ENCODE measurements at regions not wholly inside any gene's neighbourhood (a gene's known extent, or its start where the extent isn't known, plus 50 kb on each side); places are given as distances from the start of the nearest gene placed in this dataset.

DNA sequence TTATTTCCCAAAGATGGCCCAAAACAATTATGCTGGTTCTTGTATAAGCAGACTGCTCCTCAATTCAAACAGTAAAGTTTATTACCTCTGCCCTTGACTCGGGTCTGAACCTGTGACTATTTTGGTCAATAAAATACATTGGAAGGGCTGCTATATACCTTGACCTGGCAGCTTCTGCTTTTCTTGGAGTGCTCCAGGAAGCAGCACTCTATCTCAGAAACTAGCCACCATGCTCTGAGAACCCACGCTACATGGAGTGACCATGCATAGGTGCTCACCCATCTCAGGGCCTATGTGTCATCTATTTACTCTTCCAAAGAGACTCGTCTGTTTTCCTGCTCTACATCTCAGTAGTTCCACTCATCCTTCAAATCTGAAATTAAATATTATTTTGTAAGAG, 299.9 kb downstream of the AHR start:
- H3K27me3 ChIP-seq (ENCODE audit: control insufficient read depth, low read length) = no peaks in the 10 kb centered on the region
- H3K4me1 ChIP-seq (ENCODE audit: control insufficient read depth, low read length) = no peaks in the 10 kb centered on the region
- no peaks in the 10 kb centered on the region for H4K20me1 ChIP-seq (ENCODE audit: control insufficient read depth, insufficient read depth, low read depth, low read length)
- no peak overlapping the region for H3K4me2 ChIP-seq (ENCODE audit: low read length)
- TF ChIP-seq, protein P1, sequence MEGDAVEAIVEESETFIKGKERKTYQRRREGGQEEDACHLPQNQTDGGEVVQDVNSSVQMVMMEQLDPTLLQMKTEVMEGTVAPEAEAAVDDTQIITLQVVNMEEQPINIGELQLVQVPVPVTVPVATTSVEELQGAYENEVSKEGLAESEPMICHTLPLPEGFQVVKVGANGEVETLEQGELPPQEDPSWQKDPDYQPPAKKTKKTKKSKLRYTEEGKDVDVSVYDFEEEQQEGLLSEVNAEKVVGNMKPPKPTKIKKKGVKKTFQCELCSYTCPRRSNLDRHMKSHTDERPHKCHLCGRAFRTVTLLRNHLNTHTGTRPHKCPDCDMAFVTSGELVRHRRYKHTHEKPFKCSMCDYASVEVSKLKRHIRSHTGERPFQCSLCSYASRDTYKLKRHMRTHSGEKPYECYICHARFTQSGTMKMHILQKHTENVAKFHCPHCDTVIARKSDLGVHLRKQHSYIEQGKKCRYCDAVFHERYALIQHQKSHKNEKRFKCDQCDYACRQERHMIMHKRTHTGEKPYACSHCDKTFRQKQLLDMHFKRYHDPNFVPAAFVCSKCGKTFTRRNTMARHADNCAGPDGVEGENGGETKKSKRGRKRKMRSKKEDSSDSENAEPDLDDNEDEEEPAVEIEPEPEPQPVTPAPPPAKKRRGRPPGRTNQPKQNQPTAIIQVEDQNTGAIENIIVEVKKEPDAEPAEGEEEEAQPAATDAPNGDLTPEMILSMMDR (IDR thresholded peaks at IDR 0.05; ENCODE audit: low read depth, low read length, poor library complexity, severe bottlenecking) = no peak
- TF ChIP-seq EZH2phosphoT487 (IDR thresholded peaks at IDR 0.05; ENCODE audit: borderline replicate concordance, low read length) = no peak
- no peaks in the 10 kb centered on the region for H3K79me2 ChIP-seq (ENCODE audit: control insufficient read depth, low read length)
- H3K9me3 ChIP-seq (ENCODE audit: control insufficient read depth, insufficient read depth, low read length) = no peaks in the 10 kb centered on the region
- H3K36me3 ChIP-seq (ENCODE audit: control insufficient read depth, low read length) = no peaks in the 10 kb centered on the region
- H3K27ac ChIP-seq (ENCODE audit: low read depth, low read length) = no peak overlapping the region
- no peaks in the 10 kb centered on the region for H3F3A ChIP-seq (ENCODE audit: control insufficient read depth, insufficient read depth)
- H3K9me2 ChIP-seq (replicated peaks; ENCODE audit: control insufficient read depth, low read length) = no peaks in the 10 kb centered on the region
- H3K4me3 ChIP-seq (ENCODE audit: low read length) = no peak overlapping the region

DNA sequence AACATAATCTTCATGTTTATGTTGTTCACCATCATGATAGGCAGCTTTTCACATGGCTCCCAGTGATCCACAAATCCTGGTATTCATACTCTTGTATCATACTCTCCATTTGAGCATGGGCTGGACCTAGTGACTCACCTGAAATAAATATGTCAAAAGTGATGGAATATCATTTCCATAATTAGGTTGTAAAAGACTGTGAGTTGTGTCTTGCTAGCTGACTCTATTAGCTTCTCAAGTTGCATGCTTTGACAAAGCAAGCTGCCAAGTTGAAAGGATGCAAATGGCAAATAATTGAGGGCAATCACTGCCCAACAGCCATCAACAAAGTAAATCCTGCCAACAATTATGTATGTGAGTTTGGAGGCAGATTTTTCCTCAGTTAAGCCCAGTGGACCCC, 300.4 kb downstream of the AHR start:
- H3K79me2 ChIP-seq (ENCODE audit: control insufficient read depth, low read length) = no peaks in the 10 kb centered on the region
- H3K27me3 ChIP-seq (ENCODE audit: control insufficient read depth, low read length) = no peaks in the 10 kb centered on the region
- H3K9me2 ChIP-seq (replicated peaks; ENCODE audit: control insufficient read depth, low read length) = no peaks in the 10 kb centered on the region
- TF ChIP-seq, protein P1 (IDR thresholded peaks at IDR 0.05; ENCODE audit: low read depth, low read length, poor library complexity, severe bottlenecking) = no peak
- no peak for TF ChIP-seq EZH2phosphoT487 (IDR thresholded peaks at IDR 0.05; ENCODE audit: borderline replicate concordance, low read length)
- no peak overlapping the region for H3K4me3 ChIP-seq (ENCODE audit: low read length)
- no peak overlapping the region for H3K4me2 ChIP-seq (ENCODE audit: low read length)
- no peaks in the 10 kb centered on the region for H3K36me3 ChIP-seq (ENCODE audit: control insufficient read depth, low read length)
- no peaks in the 10 kb centered on the region for H3F3A ChIP-seq (ENCODE audit: control insufficient read depth, insufficient read depth)
- no peaks in the 10 kb centered on the region for H4K20me1 ChIP-seq (ENCODE audit: control insufficient read depth, insufficient read depth, low read depth, low read length)
- no peaks in the 10 kb centered on the region for H3K9me3 ChIP-seq (ENCODE audit: control insufficient read depth, insufficient read depth, low read length)
- H3K4me1 ChIP-seq (ENCODE audit: control insufficient read depth, low read length) = no peaks in the 10 kb centered on the region
- no peak overlapping the region for H3K27ac ChIP-seq (ENCODE audit: low read depth, low read length)

DNA sequence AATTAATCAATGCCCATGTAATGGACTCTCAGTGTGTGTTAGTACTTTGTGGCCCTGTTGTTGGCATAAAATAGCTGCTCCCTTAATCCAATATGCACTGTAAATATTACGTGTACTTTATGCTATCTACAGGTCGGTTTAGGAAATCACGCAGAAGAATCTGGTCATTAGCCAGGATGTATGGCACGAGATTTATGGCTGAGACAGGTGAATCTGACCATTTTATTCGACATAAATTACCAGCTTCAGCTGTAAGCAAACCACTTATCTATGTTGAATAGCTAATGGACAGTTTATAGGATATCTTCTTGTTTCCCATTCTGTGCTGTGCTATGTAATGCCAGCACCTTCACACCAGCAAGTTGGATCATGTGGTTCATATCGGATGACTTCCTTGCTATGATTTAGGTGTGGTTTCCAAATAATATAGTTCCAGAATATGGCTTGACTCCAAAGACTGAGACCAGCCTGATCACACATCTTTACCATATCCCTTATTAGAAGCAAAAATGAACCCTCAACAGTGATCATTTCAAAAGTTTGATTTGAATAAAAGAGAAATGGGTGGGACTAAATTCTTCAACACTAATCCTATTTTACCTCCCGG, 301.4 kb downstream of the AHR start:
- Histone ChIP-seq H3K27ac (ENCODE audit: low read depth, low read length) (no peak overlapping the region), H3K9me3 (ENCODE audit: control insufficient read depth, insufficient read depth, low read length) (no peaks in the 10 kb centered on the region), H3K79me2 (ENCODE audit: control insufficient read depth, low read length) (no peaks in the 10 kb centered on the region), H4K20me1 (ENCODE audit: control insufficient read depth, insufficient read depth, low read depth, low read length) (no peaks in the 10 kb centered on the region), H3F3A (ENCODE audit: control insufficient read depth, insufficient read depth) (no peaks in the 10 kb centered on the region), H3K4me2 (ENCODE audit: low read length) (no peak overlapping the region), H3K36me3 (ENCODE audit: control insufficient read depth, low read length) (no peaks in the 10 kb centered on the region), H3K4me3 (ENCODE audit: low read length) (no peak overlapping the region), H3K9me2 (replicated peaks; ENCODE audit: control insufficient read depth, low read length) (no peaks in the 10 kb centered on the region), H3K27me3 (ENCODE audit: control insufficient read depth, low read length) (no peaks in the 10 kb centered on the region), H3K4me1 (ENCODE audit: control insufficient read depth, low read length) (no peaks in the 10 kb centered on the region)
- TF ChIP-seq, protein P1 (IDR thresholded peaks at IDR 0.05; ENCODE audit: low read depth, low read length, poor library complexity, severe bottlenecking) = no peak
- TF ChIP-seq EZH2phosphoT487 (IDR thresholded peaks at IDR 0.05; ENCODE audit: borderline replicate concordance, low read length) = no peak

Measured in DOHH2 (cell line).